ENCODE measurements at regions not wholly inside any gene's neighbourhood (a gene's known extent, or its start where the extent isn't known, plus 50 kb on each side); places are given as distances from the start of the nearest gene placed in this dataset.

GRCh38 chr6:51411496-51412125 lies 592.9 kb downstream of the TFAP2B start (continued):
- TF ChIP-seq REST (IDR thresholded peaks at IDR 0.05; ENCODE audit: unreplicated experiment) = no peak
- TF ChIP-seq ZNF114 (CRISPR knock-in tag; IDR thresholded peaks at IDR 0.05) = no peak

- no peak overlapping the region for H3K27ac Mint-ChIP-seq
- H3K9me3 Mint-ChIP-seq = no peaks in the 10 kb centered on the region
- Histone ChIP-seq H3K27ac (ENCODE audit: low read depth) (no peak overlapping the region), H3K36me3 (ENCODE audit: insufficient read depth) (no peaks in the 10 kb centered on the region), H3K4me1 (ENCODE audit: insufficient read depth) (no peaks in the 10 kb centered on the region), H3F3A (replicated peaks; ENCODE audit: low read depth) (no peaks in the 10 kb centered on the region), H3K27me3 (ENCODE audit: insufficient read depth) (no peaks in the 10 kb centered on the region), H2AFZ (no peak overlapping the region), H3K9me2 (ENCODE audit: insufficient read depth) (no peaks in the 10 kb centered on the region), H4K20me1 (replicated peaks; ENCODE audit: insufficient read depth) (no peaks in the 10 kb centered on the region), H3K79me2 (replicated peaks; ENCODE audit: insufficient read depth) (no peaks in the 10 kb centered on the region), H3K4me3 (no peak overlapping the region), H3K4me2 (no peak overlapping the region)
- ATAC-seq (no peak), DNase-seq (ENCODE audit: low spot score) (no peak)
- H3K4me3 Mint-ChIP-seq = no peak overlapping the region
- no peaks in the 10 kb centered on the region for H3K4me1 Mint-ChIP-seq
- TF ChIP-seq CTCF (conservative IDR thresholded peaks at IDR 0.05; ENCODE audit: low read depth in 2 of 2) = no peak
- H3K36me3 Mint-ChIP-seq (ENCODE audit: low read depth) = no peaks in the 10 kb centered on the region
- H3K27me3 Mint-ChIP-seq (ENCODE audit: insufficient read depth, low read depth, poor library complexity) = no peaks in the 10 kb centered on the region
Observed at GRCh38 chr6:51414361-51414760, 595.7 kb downstream of the TFAP2B start.

- Histone ChIP-seq H4K20me1 (replicated peaks; ENCODE audit: insufficient read depth) (no peaks in the 10 kb centered on the region), H3F3A (replicated peaks; ENCODE audit: low read depth) (no peaks in the 10 kb centered on the region), H3K4me1 (ENCODE audit: insufficient read depth) (no peaks in the 10 kb centered on the region), H3K79me2 (replicated peaks; ENCODE audit: insufficient read depth) (no peaks in the 10 kb centered on the region), H3K36me3 (ENCODE audit: insufficient read depth) (no peaks in the 10 kb centered on the region), H3K4me3 (no peak overlapping the region), H3K9me2 (ENCODE audit: insufficient read depth) (no peaks in the 10 kb centered on the region), H3K27me3 (ENCODE audit: insufficient read depth) (no peaks in the 10 kb centered on the region), H2AFZ (no peak overlapping the region), H3K27ac (ENCODE audit: low read depth) (no peak overlapping the region), H3K4me2 (no peak overlapping the region)
- no peak overlapping the region for H3K27ac Mint-ChIP-seq
- no peak for DNase-seq (ENCODE audit: low spot score)
- H3K36me3 Mint-ChIP-seq (ENCODE audit: low read depth) = no peaks in the 10 kb centered on the region
- no peaks in the 10 kb centered on the region for H3K4me1 Mint-ChIP-seq
- H3K27me3 Mint-ChIP-seq (ENCODE audit: insufficient read depth, low read depth, poor library complexity) = no peaks in the 10 kb centered on the region
- no peak overlapping the region for H3K4me3 Mint-ChIP-seq
- no peak for ATAC-seq
- no peaks in the 10 kb centered on the region for H3K9me3 Mint-ChIP-seq
- no peak for TF ChIP-seq ZNF462 (CRISPR knock-in tag; IDR thresholded peaks at IDR 0.05)
- no peak for TF ChIP-seq EZH2phosphoT487 (IDR thresholded peaks at IDR 0.05; ENCODE audit: unreplicated experiment)
- no peak for TF ChIP-seq ZNF331 (CRISPR knock-in tag; IDR thresholded peaks at IDR 0.05; ENCODE audit: low read depth)
- no peak for TF ChIP-seq NANOG (IDR thresholded peaks at IDR 0.05; ENCODE audit: borderline replicate concordance)
- no peak for TF ChIP-seq ZNF114 (CRISPR knock-in tag; IDR thresholded peaks at IDR 0.05)
- TF ChIP-seq CREB1 (CRISPR knock-in tag; IDR thresholded peaks at IDR 0.05; ENCODE audit: low read depth) = no peak
- TF ChIP-seq STAT1 (IDR thresholded peaks at IDR 0.05; ENCODE audit: unreplicated experiment) = no peak
Observed at GRCh38 chr6:51415501-51415900, 596.8 kb downstream of the TFAP2B start.
